KOPT-K1 (cell line): ENCODE measurements at regions not wholly inside any gene's neighbourhood (a gene's known extent, or its start where the extent isn't known, plus 50 kb on each side); places are given as distances from the start of the nearest gene placed in this dataset.
"Not testable (repeated sequence)": the region's sequence is repeated elsewhere in the genome, so short reads cannot be mapped to it uniquely, and the experiment has no call there.

Source experiments
- H3K27ac ChIP-seq: fragments of 200-600 bp; sonication (generic); 2 replicates; pipeline ENCODE4 v1.5.1; 2016; ENCODE audit warnings: antibody characterized with exemption, mild to moderate bottlenecking, low read depth, low read length; ENCODE audit not compliant: poor library complexity, severe bottlenecking
- H3K36me3 ChIP-seq: fragments of 200-600 bp; sonication (generic); 2 replicates; pipeline ENCODE4 v1.5.1; 2017; ENCODE audit warnings: antibody characterized with exemption, mild to moderate bottlenecking, low read length, moderate library complexity; ENCODE audit not compliant: insufficient read depth
- H3K9me3 ChIP-seq: fragments of 200-600 bp; sonication (generic); 2 replicates; pipeline ENCODE4 v1.5.1; 2017; ENCODE audit warnings: antibody characterized with exemption, low read length, mild to moderate bottlenecking; ENCODE audit not compliant: insufficient read depth, poor library complexity, severe bottlenecking

DNA sequence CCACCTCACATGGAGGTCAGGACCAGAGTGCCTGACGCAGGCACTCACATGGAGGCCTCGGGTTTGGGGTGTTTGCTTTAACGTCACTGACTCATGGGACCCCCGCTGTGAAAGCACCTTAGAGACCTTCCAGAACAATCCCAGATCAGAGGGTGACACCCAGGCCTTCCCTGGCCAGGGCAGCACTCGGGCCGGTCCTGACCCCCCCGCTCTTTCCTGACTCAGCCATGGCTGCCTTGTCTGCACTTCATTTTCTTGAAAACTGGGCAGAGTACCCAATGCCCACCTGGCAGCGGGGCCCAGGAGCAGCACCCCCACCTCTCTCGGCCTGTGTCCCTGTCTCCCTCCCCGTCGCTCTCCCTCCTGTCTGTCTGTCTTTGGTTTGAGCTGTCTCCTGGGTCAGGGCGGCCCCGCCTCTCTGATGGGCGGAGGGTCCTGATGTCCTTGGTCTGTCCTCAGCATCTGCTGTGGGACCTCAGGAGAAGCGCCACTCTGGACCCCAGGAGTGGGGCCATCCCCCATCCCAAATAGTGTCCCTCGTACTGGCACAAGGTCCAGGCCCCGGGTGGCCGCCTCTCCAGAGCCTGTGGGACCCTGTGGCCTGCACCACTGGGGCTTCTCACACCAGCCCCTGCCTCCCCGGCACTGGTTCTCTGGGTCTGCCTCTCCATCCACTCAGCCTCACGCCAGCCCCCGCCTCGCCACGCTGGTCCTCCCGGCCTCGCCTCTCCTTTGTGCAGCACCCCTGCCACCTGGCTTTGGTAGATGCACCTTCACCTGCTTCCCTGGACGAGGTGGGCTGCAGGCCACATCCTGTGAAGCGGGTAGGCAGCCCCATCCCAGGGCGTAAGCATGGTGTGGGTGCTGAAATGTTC lies 55.9 kb upstream of the ZNF469 start:
- Histone ChIP-seq H3K27ac (no peak overlapping the region), H3K36me3 (no peaks in the 10 kb centered on the region), H3K9me3 (no peaks in the 10 kb centered on the region)

GRCh38 chr16:88327561-88328312 lies 55.0 kb upstream of the ZNF469 start:
- no peak overlapping the region for H3K27ac ChIP-seq
- no peaks in the 10 kb centered on the region for H3K9me3 ChIP-seq
- no peaks in the 10 kb centered on the region for H3K36me3 ChIP-seq

DNA sequence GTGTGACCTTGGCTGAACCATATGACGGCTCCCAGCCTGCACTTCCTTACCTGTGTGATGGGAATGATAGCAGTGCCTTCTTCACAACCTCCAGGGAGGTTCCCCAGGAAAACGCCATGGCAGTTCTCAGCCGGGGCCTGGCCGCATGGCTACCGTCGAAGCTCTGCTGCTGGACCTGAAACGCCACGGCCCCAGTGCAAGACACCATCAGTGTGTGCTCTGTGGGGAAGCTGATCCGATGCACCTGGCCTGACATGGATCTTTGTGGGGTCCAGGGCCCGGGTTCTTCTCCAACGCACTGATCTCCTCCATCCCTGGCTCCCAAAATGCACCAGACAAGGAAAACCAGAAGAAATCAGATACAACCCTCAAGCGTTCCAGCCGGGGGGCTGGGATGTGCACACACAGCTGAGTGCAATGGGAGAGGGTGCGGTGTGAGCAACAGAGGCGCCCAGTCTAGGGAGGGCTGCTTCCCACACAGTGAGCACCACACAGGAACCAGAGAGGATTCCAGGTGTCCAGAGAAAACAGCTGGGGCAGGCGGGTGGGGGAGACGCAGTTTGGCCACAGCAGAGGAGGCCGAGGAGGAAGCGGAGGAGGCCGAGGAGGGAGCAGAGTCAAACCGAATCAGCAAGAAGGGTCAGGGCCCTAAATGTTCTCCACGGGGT lies 54.3 kb upstream of the ZNF469 start:
- H3K9me3 ChIP-seq = no peaks in the 10 kb centered on the region
- H3K27ac ChIP-seq = no peak overlapping the region
- H3K36me3 ChIP-seq = no peaks in the 10 kb centered on the region

GRCh38 chr16:88329726-88330700 lies 52.7 kb upstream of the ZNF469 start:
- H3K27ac ChIP-seq = no peak overlapping the region
- no peaks in the 10 kb centered on the region for H3K36me3 ChIP-seq
- no peaks in the 10 kb centered on the region for H3K9me3 ChIP-seq

GRCh38 chr16:88330971-88331890 lies 51.5 kb upstream of the ZNF469 start:
- Histone ChIP-seq H3K36me3 (no peaks in the 10 kb centered on the region), H3K9me3 (no peaks in the 10 kb centered on the region), H3K27ac (no peak overlapping the region)

- Histone ChIP-seq H3K27ac (no peak overlapping the region), H3K36me3 (no peaks in the 10 kb centered on the region), H3K9me3 (no peaks in the 10 kb centered on the region)
Measured at GRCh38 chr16:88331989-88332920, 50.5 kb upstream of the ZNF469 start.

GRCh38 chr16:88332921-88333825 lies 49.6 kb upstream of the ZNF469 start:
- not testable (repeated sequence) for H3K27ac ChIP-seq, H3K9me3 ChIP-seq, H3K36me3 ChIP-seq
